HCT116 (cell line): ENCODE measurements at regions not wholly inside any gene's neighbourhood (a gene's known extent, or its start where the extent isn't known, plus 50 kb on each side); places are given as distances from the start of the nearest gene placed in this dataset.

ENCODE experiments used
- ATAC-seq: fragments of 200-7000 bp; cut with Tn5 transposase; 2 replicates; pipeline ENCODE4 v1.9.1; 2020; ENCODE audit warnings: mild to moderate bottlenecking, moderate library complexity
- BruUV-seq: library from RNA; stranded (reverse); fragments of 400-500 nt; replicated peaks from 2 replicates; lab custom pipeline; 2021; lab: Mats Ljungman, UMichigan
- CTCF ChIA-PET: fragments of 300-600 bp; sonication (Branson Sonifier 250); formaldehyde crosslinking; loops from one replicate; lab custom pipeline; 2021; ENCODE audit warnings: antibody characterized with exemption; lab: Charles Lee
- POLR2A ChIA-PET: fragments of 300-600, 350-600 bp; sonication (Branson Sonifier 250); formaldehyde crosslinking; loops from one replicate; lab custom pipeline; 2021; ENCODE audit warnings: antibody characterized with exemption; lab: Charles Lee
- RAD21 ChIA-PET, 2 experiments: fragments of 300-600 bp; sonication (Branson Sonifier 250); formaldehyde crosslinking; loops; one replicate each; lab custom pipeline; 2023; ENCODE audit warnings: low total read pairs in 2 of 2; ENCODE audit not compliant: uncharacterized antibody in 2 of 2, unreplicated experiment in 2 of 2, low non-redundant PET in 1 of 2; lab: Charles Lee
- DNase-seq: peaks from one replicate; pipeline ENCODE4 v3.0.0-alpha.2; 2010; ENCODE audit warnings: low read depth, low spot score
- H2AFZ ChIP-seq: fragments of 200-600 bp; shearing (Covaris generic), sonication (generic); 2 replicates; pipeline ENCODE4 v1.6.1; 2017; ENCODE audit warnings: low read depth, mixed run types, mixed read lengths, antibody characterized with exemption, low read length; ENCODE audit not compliant: poor library complexity, severe bottlenecking
- H3K27ac ChIP-seq: 2 replicates; pipeline ENCODE4 v1.5.1; 2012; ENCODE audit warnings: low read depth, low read length
- H3K27me3 ChIP-seq: fragments of 200-600 bp; sonication (generic); 2 replicates; pipeline ENCODE4 v1.6.1; 2016; ENCODE audit warnings: mixed run types, low read length, mixed read lengths; ENCODE audit not compliant: insufficient read depth
- H3K36me3 ChIP-seq, 2 experiments: fragments of 200-500 bp in 1 of 2; fragments of 200-600 bp in 1 of 2; sonication (Bioruptor generic) in 1 of 2; sonication (generic) in 1 of 2; 2 replicates each; pipeline versions ENCODE4 v1.5.1 to v1.6.1; 2014 to 2016; ENCODE audit warnings: low read length in 2 of 2, inconsistent platforms in 1 of 2, mixed read lengths in 1 of 2, mixed run types in 1 of 2; ENCODE audit not compliant: insufficient read depth in 2 of 2, control insufficient read depth in 1 of 2
- H3K4me1 ChIP-seq, 2 experiments: fragments of 200-600 bp in 1 of 2; sonication (generic) in 1 of 2; 2 replicates each; pipeline versions ENCODE4 v1.5.1 to v1.6.1; 2012 to 2017; ENCODE audit warnings: low read length in 2 of 2, inconsistent platforms in 1 of 2, mild to moderate bottlenecking in 1 of 2, mixed read lengths in 1 of 2, mixed run types in 1 of 2, moderate library complexity in 1 of 2; ENCODE audit not compliant: insufficient read depth in 2 of 2, control insufficient read depth in 1 of 2
- H3K4me2 ChIP-seq: fragments of 200-600 bp; sonication (generic); 2 replicates; pipeline ENCODE4 v1.6.1; 2017; ENCODE audit warnings: mixed run types, low read length, mixed read lengths
- H3K4me3 ChIP-seq, 2 experiments: fragments of 200-600 bp in 1 of 2; sonication (generic) in 1 of 2; replicated peaks in 1 of 2; 2 replicates each; pipeline ENCODE4 v1.5.1; 2011 to 2016; ENCODE audit warnings: low read length in 2 of 2, control low read depth in 1 of 2, low read depth in 1 of 2, mild to moderate bottlenecking in 1 of 2, mixed read lengths in 1 of 2, mixed run types in 1 of 2
- H3K79me2 ChIP-seq: fragments of 200-600 bp; sonication (generic); 2 replicates; pipeline ENCODE4 v1.6.1; 2017; ENCODE audit warnings: mild to moderate bottlenecking, mixed run types, low read length, moderate library complexity, mixed read lengths; ENCODE audit not compliant: insufficient read depth
- H3K9ac ChIP-seq: fragments of 200-600 bp; sonication (generic); 2 replicates; pipeline ENCODE4 v1.6.1; 2016; ENCODE audit warnings: low read length, mixed read lengths
- H3K9me2 ChIP-seq: fragments of 200-600 bp; sonication (generic), shearing (Covaris generic); 2 replicates; pipeline ENCODE4 v1.6.1; 2017; ENCODE audit warnings: mixed run types, mild to moderate bottlenecking, moderate library complexity; ENCODE audit not compliant: insufficient read depth
- H3K9me3 ChIP-seq, 2 experiments: fragments of 200-500 bp in 1 of 2; fragments of 200-600 bp in 1 of 2; sonication (Bioruptor generic) in 1 of 2; sonication (generic) in 1 of 2; 2 replicates each; pipeline ENCODE4 v1.6.1; 2014 to 2017; ENCODE audit warnings: low read length in 2 of 2, mixed read lengths in 2 of 2, inconsistent platforms in 1 of 2, low read depth in 1 of 2, mild to moderate bottlenecking in 1 of 2, mixed run types in 1 of 2, moderate library complexity in 1 of 2; ENCODE audit not compliant: control insufficient read depth in 1 of 2, insufficient read depth in 1 of 2
- H4K20me1 ChIP-seq: fragments of 200-600 bp; sonication (generic), shearing (Covaris generic); 2 replicates; pipeline ENCODE4 v1.6.1; 2017; ENCODE audit warnings: mixed run types, mild to moderate bottlenecking, moderate library complexity; ENCODE audit not compliant: insufficient read depth
- CBX3 ChIP-seq: IDR thresholded peaks from 2 replicates; pipeline ENCODE4 v1.6.1; 2012; ENCODE audit warnings: low read depth
- CTCF ChIP-seq, 3 experiments: fragments of 200-600 bp in 1 of 3; sonication (generic) in 1 of 3; IDR thresholded peaks in 2 of 3; conservative IDR thresholded peaks in 1 of 3; 2 replicates each; pipeline ENCODE4 v1.5.1; 2012 to 2017; ENCODE audit warnings: low read depth in 2 of 3, low read length in 2 of 3, antibody characterized with exemption in 1 of 3, borderline replicate concordance in 1 of 3, control low read depth in 1 of 3, mild to moderate bottlenecking in 1 of 3, mixed read lengths in 1 of 3, mixed run types in 1 of 3, moderate library complexity in 1 of 3; ENCODE audit not compliant: insufficient read depth in 1 of 3
- EZH2 ChIP-seq: fragments of 200-600 bp; sonication (generic); IDR thresholded peaks from 2 replicates; pipeline ENCODE4 v1.6.1; 2017; ENCODE audit warnings: antibody characterized with exemption, mixed run types
- EZH2phosphoT487 ChIP-seq: fragments of 200-600 bp; IDR thresholded peaks from 2 replicates; pipeline ENCODE4 v1.6.1; 2018; ENCODE audit warnings: antibody characterized with exemption, borderline replicate concordance
- FOSL1 ChIP-seq: IDR thresholded peaks from 2 replicates; pipeline ENCODE4 v1.6.1; 2012; ENCODE audit warnings: low read depth
- POLR2A ChIP-seq: IDR thresholded peaks from 2 replicates; pipeline ENCODE4 v1.7.0; 2011; ENCODE audit warnings: borderline replicate concordance; ENCODE audit not compliant: insufficient read depth, insufficient read length; ENCODE audit errors: extremely low read depth
- POLR2AphosphoS5 ChIP-seq: IDR thresholded peaks from 2 replicates; pipeline ENCODE4 v1.6.1; 2011; ENCODE audit warnings: mild to moderate bottlenecking, low read depth, low read length, moderate library complexity
- RAD21 ChIP-seq: IDR thresholded peaks from 2 replicates; pipeline ENCODE4 v1.6.1; 2012; ENCODE audit warnings: low read depth, mild to moderate bottlenecking
- SIN3A ChIP-seq: IDR thresholded peaks from 2 replicates; pipeline ENCODE4 v1.6.1; 2012; ENCODE audit warnings: low read depth
- SP1 ChIP-seq: IDR thresholded peaks from 2 replicates; pipeline ENCODE4 v1.6.1; 2012; ENCODE audit warnings: low read depth
- SRF ChIP-seq: IDR thresholded peaks from 2 replicates; pipeline ENCODE4 v1.6.1; 2012; ENCODE audit warnings: low read depth
- TCF7L2 ChIP-seq: IDR thresholded peaks from 2 replicates; pipeline ENCODE4 v1.7.0; 2011; ENCODE audit warnings: borderline replicate concordance, inconsistent platforms; ENCODE audit not compliant: insufficient read depth, insufficient read length; ENCODE audit errors: extremely low read depth
- ZFX ChIP-seq: fragments of 450-650 bp; IDR thresholded peaks from 2 replicates; pipeline ENCODE4 v1.6.1; 2017
- ZNF274 ChIP-seq: fragments of 200-500 bp; sonication (Bioruptor generic); IDR thresholded peaks from 2 replicates; pipeline ENCODE4 v1.6.1; 2014; ENCODE audit warnings: mild to moderate bottlenecking, low read depth, low read length, inconsistent platforms
- intact Hi-C: fragments of 100-400 bp; cut with micrococcal nuclease; formaldehyde crosslinking; loops from 2 replicates; pipeline ENCODE4 v1.10.0; 2022

GRCh38 chr6:6764764-6765434 lies 176.4 kb downstream of the LY86 start:
- H3K4me3 ChIP-seq, result no peak overlapping the region
- RAD21 ChIA-PET, result no interaction called here
- TF ChIP-seq CBX3 (no peak), SP1 (no peak), POLR2AphosphoS5 (no peak), TCF7L2 (no peak), SRF (no peak), ZFX (no peak), ZNF274 (no peak), EZH2 (no peak), EZH2phosphoT487 (no peak), POLR2A (no peak), FOSL1 (no peak), CTCF (IDR thresholded peaks at IDR 0.05 in 2 of 3, conservative IDR thresholded peaks at IDR 0.05 in 1 of 3; ENCODE audit: borderline replicate concordance in 1 of 3, insufficient read depth in 1 of 3, low read depth in 2 of 3, low read length in 2 of 3) (no peak), RAD21 (no peak), SIN3A (no peak)
- DNase-seq (no peak), ATAC-seq (no peak)
- no peaks in the 10 kb centered on the region for H3K9me2 ChIP-seq
- H2AFZ ChIP-seq, result no peak overlapping the region
- H3K27me3 ChIP-seq, result no peaks in the 10 kb centered on the region
- intact Hi-C loops, result no loop called here
- H3K9me3 ChIP-seq, result no peaks in the 10 kb centered on the region
- CTCF ChIA-PET, result no interaction called here
- no peak overlapping the region for H3K4me2 ChIP-seq
- POLR2A ChIA-PET, result no interaction called here
- no peak overlapping the region for H3K27ac ChIP-seq
- H4K20me1 ChIP-seq, result no peaks in the 10 kb centered on the region
- H3K9ac ChIP-seq, result no peak overlapping the region
- no TSS peak for BruUV-seq
- no peaks in the 10 kb centered on the region for H3K79me2 ChIP-seq
- peaks cover 0 to 3% of the 10 kb centered on the region in 2 experiments; a peak in 1 of 4 replicates for H3K4me1 ChIP-seq
- H3K36me3 ChIP-seq, result no peaks in the 10 kb centered on the region
